Endothelial cell of umbilical vein (primary cell): ENCODE measurements at regions not wholly inside any gene's neighbourhood (a gene's known extent, or its start where the extent isn't known, plus 50 kb on each side); places are given as distances from the start of the nearest gene placed in this dataset.

ENCODE experiments used
- BruUV-seq: library from RNA; stranded (reverse); fragments of 400-500 nt; replicated peaks from 2 replicates; lab custom pipeline; 2021; lab: Mats Ljungman, UMichigan
- CTCF ChIA-PET: fragments of 300-600, 350-600 bp; sonication (Branson Sonifier 250); formaldehyde crosslinking; loops from one replicate; lab custom pipeline; 2021; ENCODE audit warnings: antibody characterized with exemption, inconsistent platforms; lab: Charles Lee
- POLR2A ChIA-PET: fragments of 300-600, 350-600 bp; sonication (Branson Sonifier 250); formaldehyde crosslinking; loops from one replicate; lab custom pipeline; 2021; ENCODE audit warnings: antibody characterized with exemption, inconsistent platforms; lab: Charles Lee
- DNase-seq: peaks from one replicate; pipeline ENCODE4 v3.0.0-alpha.2; 2011; ENCODE audit warnings: low read depth, low spot score
- FAIRE-seq: peaks from 2 replicates; lab custom pipeline; 2011; peaks lifted over from hg19 to GRCh38; lab: Jason Lieb, UNC
- H2AFZ ChIP-seq: 2 replicates; pipeline ENCODE4 v1.6.0; 2012; ENCODE audit warnings: low read depth, low read length, control low read depth, inconsistent platforms
- H3K27ac ChIP-seq: 2 replicates; pipeline ENCODE4 v1.5.1; 2011; ENCODE audit warnings: low read depth, mild to moderate bottlenecking, control low read depth, low read length, moderate library complexity; ENCODE audit not compliant: insufficient read depth
- H3K27me3 ChIP-seq, 2 experiments: 2 replicates each; pipeline versions ENCODE4 v1.6.0 to v1.6.1; 2011; ENCODE audit warnings: low read length in 2 of 2, mixed read lengths in 1 of 2; ENCODE audit not compliant: control insufficient read depth in 2 of 2, insufficient read depth in 2 of 2
- H3K36me3 ChIP-seq, 2 experiments: 2 replicates in 1 of 2; 3 replicates in 1 of 2; pipeline ENCODE4 v1.5.1; 2011; ENCODE audit warnings: low read length in 2 of 2, mild to moderate bottlenecking in 1 of 2, moderate library complexity in 1 of 2; ENCODE audit not compliant: control insufficient read depth in 2 of 2, insufficient read depth in 2 of 2; ENCODE audit errors: extremely low read depth in 1 of 2
- H3K4me1 ChIP-seq: 3 replicates; pipeline ENCODE4 v1.5.1; 2011; ENCODE audit warnings: mild to moderate bottlenecking, low read length; ENCODE audit not compliant: control insufficient read depth, insufficient read depth; ENCODE audit errors: extremely low read depth
- H3K4me2 ChIP-seq: 2 replicates; pipeline ENCODE4 v1.6.1; 2011; ENCODE audit warnings: low read length, control low read depth, mixed read lengths; ENCODE audit not compliant: insufficient read depth
- H3K4me3 ChIP-seq, 3 experiments: fragments of 200-600 bp in 1 of 3; sonication (generic), shearing (Covaris generic) in 1 of 3; replicated peaks in 1 of 3; 2 replicates each; pipeline ENCODE4 v1.5.1; 2011 to 2016; ENCODE audit warnings: control low read depth in 3 of 3, low read length in 3 of 3, mild to moderate bottlenecking in 2 of 3, inconsistent platforms in 1 of 3, low read depth in 1 of 3, moderate library complexity in 1 of 3; ENCODE audit not compliant: insufficient read depth in 1 of 3
- H3K79me2 ChIP-seq: 2 replicates; pipeline ENCODE4 v1.6.0; 2012; ENCODE audit warnings: low read length, inconsistent platforms; ENCODE audit not compliant: control insufficient read depth, insufficient read depth
- H3K9ac ChIP-seq: replicated peaks from 2 replicates; pipeline ENCODE3; 2011; ENCODE audit warnings: low read length, control low read depth; ENCODE audit not compliant: insufficient read depth; ENCODE audit errors: extremely low read depth
- H3K9me1 ChIP-seq: replicated peaks from 3 replicates; pipeline ENCODE4 v1.6.0; 2011; ENCODE audit warnings: mild to moderate bottlenecking, low read length; ENCODE audit not compliant: control insufficient read depth, insufficient read depth; ENCODE audit errors: extremely low read depth
- H3K9me3 ChIP-seq: replicated peaks from 2 replicates; pipeline ENCODE4 v1.5.1; 2012; ENCODE audit warnings: low read length, inconsistent platforms; ENCODE audit not compliant: control insufficient read depth, insufficient read depth
- H4K20me1 ChIP-seq: replicated peaks from 2 replicates; pipeline ENCODE3; 2011; ENCODE audit warnings: mild to moderate bottlenecking, low read length; ENCODE audit not compliant: control insufficient read depth, insufficient read depth; ENCODE audit errors: extremely low read depth
- CTCF ChIP-seq, 2 donors: IDR thresholded peaks; 1 replicate in 1 of 2; 2 replicates in 1 of 2; pipeline ENCODE4 v1.5.1; 2011; ENCODE audit warnings: low read length in 2 of 2, mild to moderate bottlenecking in 2 of 2, moderate library complexity in 2 of 2, control low read depth in 1 of 2, inconsistent platforms in 1 of 2, low read depth in 1 of 2; ENCODE audit not compliant: insufficient read depth in 1 of 2; ENCODE audit errors: extremely low read depth in 1 of 2
- EZH2 ChIP-seq: IDR thresholded peaks from 2 replicates; pipeline ENCODE4 v1.6.1; 2012; ENCODE audit warnings: borderline replicate concordance, low read depth, mild to moderate bottlenecking, moderate library complexity, low read length, inconsistent platforms; ENCODE audit not compliant: severe bottlenecking
- FOS ChIP-seq: IDR thresholded peaks from 2 replicates; pipeline ENCODE4 v1.6.1; 2011; ENCODE audit warnings: mild to moderate bottlenecking, low read length, moderate library complexity, borderline replicate concordance; ENCODE audit not compliant: insufficient read depth
- GATA2 ChIP-seq: IDR thresholded peaks from 2 replicates; pipeline ENCODE4 v1.7.0; 2011; ENCODE audit warnings: low read depth, mild to moderate bottlenecking, moderate library complexity, mixed read lengths, low read length; ENCODE audit not compliant: insufficient read length, insufficient read depth
- JUN ChIP-seq: IDR thresholded peaks from 2 replicates; pipeline ENCODE4 v1.6.1; 2011; ENCODE audit warnings: borderline replicate concordance, low read depth; ENCODE audit not compliant: insufficient read length, insufficient read depth
- MYC ChIP-seq: IDR thresholded peaks from one replicate; pipeline ENCODE4 v1.6.1; 2011; ENCODE audit warnings: mild to moderate bottlenecking, low read depth, low read length
- POLR2A ChIP-seq: IDR thresholded peaks from 2 replicates; pipeline ENCODE4 v1.6.1; 2012; ENCODE audit warnings: low read depth, mild to moderate bottlenecking, control low read depth, low read length
- POLR2AphosphoS5 ChIP-seq: IDR thresholded peaks from 2 replicates; pipeline ENCODE4 v1.6.1; 2012; ENCODE audit warnings: low read depth, mild to moderate bottlenecking, control low read depth, low read length, moderate library complexity; ENCODE audit not compliant: insufficient read depth
- dilution Hi-C: fragments of 300-500 bp; cut with MboI; formaldehyde crosslinking; loops from one replicate; pipeline ENCODE4 v1.15.0; 2019; ENCODE audit warnings: low sequenced_read_pairs; ENCODE audit not compliant: extremely low pct_ligation_motif_present
- intact Hi-C: fragments of 100-400 bp; cut with micrococcal nuclease; formaldehyde crosslinking; loops from one replicate; pipeline ENCODE4 v1.10.0; 2022
- TF ChIP-seq, protein P1 (sequence below): IDR thresholded peaks from 2 replicates; pipeline ENCODE4 v1.6.1; 2011; ENCODE audit not compliant: insufficient read depth, insufficient read length

DNA sequence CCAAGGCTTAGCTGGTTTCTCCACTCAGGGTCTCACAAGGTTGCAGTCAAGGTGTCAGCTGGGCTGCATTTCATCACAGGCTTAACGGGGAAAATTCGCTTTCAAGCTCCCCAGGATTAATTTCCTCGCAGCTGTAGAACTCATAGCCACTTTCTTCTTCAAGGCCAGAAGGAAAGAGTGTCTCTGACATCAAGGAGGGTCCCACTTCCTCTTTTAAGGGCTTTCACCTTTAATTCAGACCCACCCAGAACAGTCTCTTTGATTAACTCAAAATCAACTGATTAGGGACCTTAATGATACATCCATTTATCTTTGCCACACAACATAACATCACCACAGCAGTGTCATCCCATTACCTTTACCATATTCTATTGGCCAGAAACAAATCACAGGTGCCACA, 183.3 kb upstream of the ARID1B start:
- dilution Hi-C loops (no loop called here), intact Hi-C loops (no loop called here)
- no peaks in the 10 kb centered on the region for H3K4me1 ChIP-seq

More for the DNA sequence above, 183.3 kb upstream of the ARID1B start:
- Histone ChIP-seq H3K4me2 (no peak overlapping the region), H2AFZ (no peak overlapping the region), H3K9me3 (no peaks in the 10 kb centered on the region), H3K9me1 (no peaks in the 10 kb centered on the region), H4K20me1 (no peaks in the 10 kb centered on the region), H3K4me3 (no peak overlapping the region), H3K27me3 (no peaks in the 10 kb centered on the region), H3K36me3 (no peaks in the 10 kb centered on the region), H3K9ac (no peak overlapping the region), H3K27ac (no peak overlapping the region), H3K79me2 (no peaks in the 10 kb centered on the region)
- BruUV-seq = no TSS peak
- ChIA-PET CTCF (no interaction called here), POLR2A (no interaction called here)
- FAIRE-seq (no peak), DNase-seq (no peak)
- TF ChIP-seq POLR2A = no peak
- no peak for TF ChIP-seq EZH2
- TF ChIP-seq GATA2 = no peak
- TF ChIP-seq POLR2AphosphoS5 = no peak
- no peak for TF ChIP-seq JUN
- TF ChIP-seq, protein P1, sequence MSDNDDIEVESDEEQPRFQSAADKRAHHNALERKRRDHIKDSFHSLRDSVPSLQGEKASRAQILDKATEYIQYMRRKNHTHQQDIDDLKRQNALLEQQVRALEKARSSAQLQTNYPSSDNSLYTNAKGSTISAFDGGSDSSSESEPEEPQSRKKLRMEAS = no peak
- no peak for TF ChIP-seq CTCF (IDR thresholded peaks at IDR 0.05; ENCODE audit: extremely low read depth in 1 of 2, insufficient read depth in 1 of 2, low read depth in 1 of 2, low read length in 2 of 2)
- TF ChIP-seq MYC = no peak
- no peak for TF ChIP-seq FOS
